ENCODE measurements at regions not wholly inside any gene's neighbourhood (a gene's known extent, or its start where the extent isn't known, plus 50 kb on each side); places are given as distances from the start of the nearest gene placed in this dataset.

GRCh38 chr4:98758182-98758581, 99.8 kb upstream of the TSPAN5 start:
- Histone ChIP-seq H3K27ac (no peak overlapping the region), H3K27me3 (no peaks in the 10 kb centered on the region), H3K9me3 (no peaks in the 10 kb centered on the region), H3K36me3 (ENCODE audit: low read depth, missing control alignments) (no peaks in the 10 kb centered on the region), H3K4me3 (no peak overlapping the region), H3K4me1 (no peaks in the 10 kb centered on the region)
- intact Hi-C loops (cut with DNase I; ENCODE audit: low total_unique reads): no loop called here
- TF ChIP-seq POLR2A (IDR thresholded peaks at IDR 0.05) (no peak), CTCF (IDR thresholded peaks at IDR 0.05) (no peak)
- 91 to 100% methylated on average over 1 of the region's 1 CpG for WGBS, 2 donors
- no peak for DNase-seq

- intact Hi-C loops (cut with DNase I; ENCODE audit: low total_unique reads): no loop called here
- no peaks in the 10 kb centered on the region for H3K27me3 ChIP-seq
- TF ChIP-seq POLR2A (IDR thresholded peaks at IDR 0.05) (no peak), CTCF (IDR thresholded peaks at IDR 0.05) (no peak)
- H3K4me3 ChIP-seq: no peak overlapping the region
- H3K4me1 ChIP-seq: no peaks in the 10 kb centered on the region
- no peak overlapping the region for H3K27ac ChIP-seq
- DNase-seq: no peak
- H3K36me3 ChIP-seq (ENCODE audit: low read depth, missing control alignments): no peaks in the 10 kb centered on the region
- WGBS, 2 donors: 83 to 94% methylated on average over 1 of the region's 1 CpG
- no peaks in the 10 kb centered on the region for H3K9me3 ChIP-seq
These were observed 96.3 kb upstream of the TSPAN5 start for GRCh38 chr4:98754736-98755135.

- intact Hi-C loops (cut with DNase I; ENCODE audit: low total_unique reads): no loop called here
- H3K36me3 ChIP-seq (ENCODE audit: low read depth, missing control alignments): no peaks in the 10 kb centered on the region
- DNase-seq: no peak
- no peak for TF ChIP-seq CTCF (IDR thresholded peaks at IDR 0.05)
- no peak for TF ChIP-seq POLR2A (IDR thresholded peaks at IDR 0.05)
- H3K4me3 ChIP-seq: no peak overlapping the region
- no peaks in the 10 kb centered on the region for H3K9me3 ChIP-seq
- H3K4me1 ChIP-seq: no peaks in the 10 kb centered on the region
- no peak overlapping the region for H3K27ac ChIP-seq
- no peaks in the 10 kb centered on the region for H3K27me3 ChIP-seq
These were observed 90.8 kb upstream of the TSPAN5 start for GRCh38 chr4:98749206-98749605.

GRCh38 chr4:98748609-98749008, 90.2 kb upstream of the TSPAN5 start:
- 85 to 95% methylated on average over 2 of the region's 2 CpGs for WGBS, 2 donors
- Histone ChIP-seq H3K4me3 (no peak overlapping the region), H3K36me3 (ENCODE audit: low read depth, missing control alignments) (no peaks in the 10 kb centered on the region), H3K27ac (no peak overlapping the region), H3K27me3 (no peaks in the 10 kb centered on the region), H3K4me1 (no peaks in the 10 kb centered on the region), H3K9me3 (no peaks in the 10 kb centered on the region)
- DNase-seq: no peak
- intact Hi-C loops (cut with DNase I; ENCODE audit: low total_unique reads): no loop called here
- TF ChIP-seq POLR2A (IDR thresholded peaks at IDR 0.05): no peak
- TF ChIP-seq CTCF (IDR thresholded peaks at IDR 0.05): no peak

GRCh38 chr4:98747393-98748091, 89.1 kb upstream of the TSPAN5 start:
- Histone ChIP-seq H3K4me1 (no peaks in the 10 kb centered on the region), H3K27ac (no peak overlapping the region), H3K4me3 (no peak overlapping the region), H3K9me3 (no peaks in the 10 kb centered on the region), H3K36me3 (ENCODE audit: low read depth, missing control alignments) (no peaks in the 10 kb centered on the region), H3K27me3 (no peaks in the 10 kb centered on the region)
- 61 to 67% methylated on average over 7 of the region's 7 CpGs for WGBS, 2 donors
- no peak for TF ChIP-seq CTCF (IDR thresholded peaks at IDR 0.05)
- no peak for TF ChIP-seq POLR2A (IDR thresholded peaks at IDR 0.05)
- no peak for DNase-seq
- intact Hi-C loops (cut with DNase I; ENCODE audit: low total_unique reads): no loop called here

Data from testis (tissue), 2 donors.